ENCODE measurements at regions not wholly inside any gene's neighbourhood (a gene's known extent, or its start where the extent isn't known, plus 50 kb on each side); places are given as distances from the start of the nearest gene placed in this dataset.
A peak's percentile ranks its signal among the peaks of the same experiment; 100 is the strongest.
"Not testable (repeated sequence)": the region's sequence is repeated elsewhere in the genome, so short reads cannot be mapped to it uniquely, and the experiment has no call there.

- no peak for TF ChIP-seq CTCF (IDR thresholded peaks at IDR 0.05; ENCODE audit: insufficient read depth, low read length)
- DNase-seq (ENCODE audit: low read depth) = no peak
- no peak overlapping the region for H3K4me3 ChIP-seq (ENCODE audit: low read depth, low read length)
These were observed 74.6 kb upstream of the SEC14L1 start for GRCh38 chr17:77066165-77066564.

- not testable (repeated sequence) for H3K4me3 ChIP-seq (ENCODE audit: low read depth, low read length)
- DNase-seq (ENCODE audit: low read depth) = peak; percentile 65
- TF ChIP-seq CTCF (IDR thresholded peaks at IDR 0.05; ENCODE audit: insufficient read depth, low read length) = peak; percentile 93
These were observed 73.9 kb upstream of the SEC14L1 start for GRCh38 chr17:77066726-77067409.

GRCh38 chr17:77068915-77069314 is 71.9 kb upstream of the SEC14L1 start:
- no peak overlapping the region for H3K4me3 ChIP-seq (ENCODE audit: low read depth, low read length)
- DNase-seq (ENCODE audit: low read depth) = no peak
- TF ChIP-seq CTCF (IDR thresholded peaks at IDR 0.05; ENCODE audit: insufficient read depth, low read length) = no peak

- no peak overlapping the region for H3K4me3 ChIP-seq (ENCODE audit: low read depth, low read length)
- TF ChIP-seq CTCF (IDR thresholded peaks at IDR 0.05; ENCODE audit: insufficient read depth, low read length) = no peak
- DNase-seq (ENCODE audit: low read depth) = no peak
These were observed 69.9 kb upstream of the SEC14L1 start for GRCh38 chr17:77070888-77071279.

- DNase-seq (ENCODE audit: low read depth) = no peak
- no peak for TF ChIP-seq CTCF (IDR thresholded peaks at IDR 0.05; ENCODE audit: insufficient read depth, low read length)
- no peak overlapping the region for H3K4me3 ChIP-seq (ENCODE audit: low read depth, low read length)
These were observed 68.8 kb upstream of the SEC14L1 start for GRCh38 chr17:77071925-77072490.

GRCh38 chr17:77072670-77073069 is 68.1 kb upstream of the SEC14L1 start:
- no peak for TF ChIP-seq CTCF (IDR thresholded peaks at IDR 0.05; ENCODE audit: insufficient read depth, low read length)
- no peak overlapping the region for H3K4me3 ChIP-seq (ENCODE audit: low read depth, low read length)
- DNase-seq (ENCODE audit: low read depth) = no peak

- TF ChIP-seq CTCF (IDR thresholded peaks at IDR 0.05; ENCODE audit: insufficient read depth, low read length) = no peak
- no peak for DNase-seq (ENCODE audit: low read depth)
- H3K4me3 ChIP-seq (ENCODE audit: low read depth, low read length) = no peak overlapping the region
These were observed 66.1 kb upstream of the SEC14L1 start for GRCh38 chr17:77074681-77075080.

All from fibroblast of the aortic adventitia (primary cell).